ENCODE measurements at regions not wholly inside any gene's neighbourhood (a gene's known extent, or its start where the extent isn't known, plus 50 kb on each side); places are given as distances from the start of the nearest gene placed in this dataset.

DNA sequence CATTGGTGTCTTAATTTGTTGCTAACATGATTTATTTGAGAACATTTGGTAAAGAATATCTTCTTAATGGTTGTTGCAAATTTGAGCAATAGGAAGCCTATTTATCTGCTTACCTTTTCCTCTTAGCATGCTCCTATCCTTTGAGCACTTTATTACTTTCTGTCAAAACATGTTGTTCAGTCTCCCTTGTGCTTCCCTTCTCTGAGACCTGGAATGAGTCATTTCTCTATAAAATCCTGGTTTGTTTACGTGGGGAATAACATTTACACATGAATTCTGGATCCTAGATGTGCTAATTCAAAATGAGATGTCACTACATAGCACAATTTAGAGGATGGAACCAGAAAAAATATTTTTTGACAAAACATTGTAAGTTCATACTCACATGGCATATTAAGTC is 844.0 kb upstream of the LRFN5 start:
- Histone ChIP-seq H3K9me3 (no peaks in the 10 kb centered on the region), H3K27ac (no peak overlapping the region), H3K27me3 (no peaks in the 10 kb centered on the region), H3K4me3 (no peak overlapping the region), H3K36me3 (no peaks in the 10 kb centered on the region), H3K4me1 (no peaks in the 10 kb centered on the region)
- DNase-seq (no peak), ATAC-seq (no peak), FAIRE-seq (no peak)
- intact Hi-C loops (cut with DNase I) = no loop called here
- TF ChIP-seq, protein P1, sequence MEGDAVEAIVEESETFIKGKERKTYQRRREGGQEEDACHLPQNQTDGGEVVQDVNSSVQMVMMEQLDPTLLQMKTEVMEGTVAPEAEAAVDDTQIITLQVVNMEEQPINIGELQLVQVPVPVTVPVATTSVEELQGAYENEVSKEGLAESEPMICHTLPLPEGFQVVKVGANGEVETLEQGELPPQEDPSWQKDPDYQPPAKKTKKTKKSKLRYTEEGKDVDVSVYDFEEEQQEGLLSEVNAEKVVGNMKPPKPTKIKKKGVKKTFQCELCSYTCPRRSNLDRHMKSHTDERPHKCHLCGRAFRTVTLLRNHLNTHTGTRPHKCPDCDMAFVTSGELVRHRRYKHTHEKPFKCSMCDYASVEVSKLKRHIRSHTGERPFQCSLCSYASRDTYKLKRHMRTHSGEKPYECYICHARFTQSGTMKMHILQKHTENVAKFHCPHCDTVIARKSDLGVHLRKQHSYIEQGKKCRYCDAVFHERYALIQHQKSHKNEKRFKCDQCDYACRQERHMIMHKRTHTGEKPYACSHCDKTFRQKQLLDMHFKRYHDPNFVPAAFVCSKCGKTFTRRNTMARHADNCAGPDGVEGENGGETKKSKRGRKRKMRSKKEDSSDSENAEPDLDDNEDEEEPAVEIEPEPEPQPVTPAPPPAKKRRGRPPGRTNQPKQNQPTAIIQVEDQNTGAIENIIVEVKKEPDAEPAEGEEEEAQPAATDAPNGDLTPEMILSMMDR (IDR thresholded peaks at IDR 0.05) = no peak
- WGBS, 2 donors = 39 to 44% methylated on average over 1 of the region's 1 CpG

DNA sequence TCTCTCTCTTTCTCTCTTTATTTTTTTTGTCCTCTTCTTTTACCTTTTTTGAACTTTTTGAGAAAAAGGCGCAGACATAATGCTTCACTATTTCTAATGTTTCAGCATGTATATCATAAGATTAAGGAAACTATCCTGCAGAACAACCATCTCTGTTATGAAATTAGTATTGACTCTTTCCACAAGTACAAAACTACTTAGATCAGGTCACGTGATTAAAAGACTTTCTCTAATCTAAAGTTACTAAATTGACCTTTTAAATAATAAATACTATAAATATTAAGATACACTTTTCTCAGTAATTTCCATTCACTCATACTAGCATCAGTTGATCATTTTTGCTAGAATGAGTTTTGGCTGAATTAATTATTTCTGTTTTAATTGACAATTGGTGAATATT is 844.5 kb upstream of the LRFN5 start:
- DNase-seq (no peak), FAIRE-seq (no peak), ATAC-seq (no peak)
- H3K9me3 ChIP-seq = no peaks in the 10 kb centered on the region
- no peaks in the 10 kb centered on the region for H3K27me3 ChIP-seq
- no peaks in the 10 kb centered on the region for H3K36me3 ChIP-seq
- no peaks in the 10 kb centered on the region for H3K4me1 ChIP-seq
- TF ChIP-seq, protein P1 (IDR thresholded peaks at IDR 0.05) = no peak
- intact Hi-C loops (cut with DNase I) = no loop called here
- no peak overlapping the region for H3K27ac ChIP-seq
- 41 to 57% methylated on average over 2 of the region's 2 CpGs for WGBS, 2 donors
- H3K4me3 ChIP-seq = no peak overlapping the region

DNA sequence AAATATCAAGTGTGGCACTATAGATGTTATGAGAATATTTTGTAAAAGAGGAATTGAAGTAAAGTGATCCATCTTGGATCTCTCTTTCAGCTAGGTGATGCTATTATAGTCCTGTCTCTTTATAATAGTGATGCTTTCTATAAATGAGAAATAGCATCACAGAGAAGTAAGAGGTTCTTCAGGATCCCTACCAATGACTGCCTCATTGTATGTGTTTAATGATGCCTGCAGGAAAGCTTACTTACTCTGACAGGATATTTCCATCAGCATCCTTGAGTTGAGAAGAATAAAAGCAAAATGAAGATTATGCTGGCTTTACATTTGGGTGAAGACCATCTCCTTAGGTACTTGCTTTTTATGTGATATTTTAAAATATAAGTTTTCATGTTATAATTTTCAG is 846.0 kb upstream of the LRFN5 start:
- H3K9me3 ChIP-seq = no peaks in the 10 kb centered on the region

DNA sequence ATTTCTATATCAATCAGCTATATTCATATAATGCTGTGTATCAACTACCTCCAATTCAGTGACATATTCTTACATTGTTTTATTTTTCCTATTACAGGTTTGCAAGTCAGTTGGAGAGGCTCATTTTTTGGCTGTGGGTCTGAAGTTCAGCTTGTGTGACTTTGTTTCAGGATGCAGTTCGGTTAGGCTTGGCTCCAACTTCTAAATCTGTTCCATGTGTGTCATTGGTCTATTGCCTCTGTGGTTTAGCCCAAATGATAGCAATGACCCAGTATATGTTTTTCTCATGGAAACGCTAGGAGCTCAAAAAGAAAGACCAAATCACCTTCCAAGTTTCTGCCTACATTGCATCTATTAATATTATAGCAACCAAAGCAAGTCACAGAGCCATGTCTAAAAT is 848.6 kb upstream of the LRFN5 start:
- ATAC-seq = no peak
- Histone ChIP-seq H3K36me3 (no peaks in the 10 kb centered on the region), H3K27ac (no peak overlapping the region), H3K4me3 (no peak overlapping the region), H3K9me3 (no peaks in the 10 kb centered on the region), H3K4me1 (no peaks in the 10 kb centered on the region), H3K27me3 (no peaks in the 10 kb centered on the region)
- TF ChIP-seq, protein P1 (IDR thresholded peaks at IDR 0.05) = no peak
- WGBS, 2 donors = 37 to 54% methylated on average over 2 of the region's 2 CpGs
- no peak for FAIRE-seq
- no peak for DNase-seq
- intact Hi-C loops (cut with DNase I) = no loop called here

More for the DNA sequence above, 846.0 kb upstream of the LRFN5 start:
- no peak for FAIRE-seq
- no peak for ATAC-seq
- TF ChIP-seq, protein P1 (IDR thresholded peaks at IDR 0.05) = no peak
- no peak for DNase-seq
- Histone ChIP-seq H3K36me3 (no peaks in the 10 kb centered on the region), H3K4me3 (no peak overlapping the region), H3K27ac (no peak overlapping the region), H3K27me3 (no peaks in the 10 kb centered on the region), H3K4me1 (no peaks in the 10 kb centered on the region)
- intact Hi-C loops (cut with DNase I) = no loop called here

DNA sequence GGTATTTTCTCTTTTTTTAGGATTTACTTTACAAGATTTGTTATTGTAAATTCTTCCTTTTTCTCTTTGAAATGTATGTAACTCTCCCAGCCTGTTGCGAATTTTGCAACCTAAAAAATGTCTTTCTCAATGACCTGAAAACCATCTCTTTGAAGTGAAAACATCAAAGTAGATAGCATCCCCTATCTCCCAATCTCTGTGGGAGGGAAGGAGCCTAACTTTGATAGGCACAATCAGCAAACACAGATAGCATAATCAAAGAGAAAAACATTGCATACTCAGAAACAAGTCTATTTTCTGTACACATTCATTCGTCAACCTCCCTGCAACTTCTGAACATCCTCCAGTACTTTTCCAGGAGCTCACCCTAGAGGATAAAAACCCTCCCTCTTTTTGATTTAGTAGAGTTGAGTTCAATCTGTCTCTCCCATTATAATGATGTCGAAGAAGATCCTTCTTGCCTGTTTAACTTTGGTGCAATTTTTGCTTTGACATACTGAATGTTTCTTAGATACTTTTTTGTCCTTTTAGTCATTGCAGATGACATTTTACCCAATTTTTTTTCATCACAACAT is 849.2 kb upstream of the LRFN5 start:
- no peak for DNase-seq
- WGBS, 2 donors = 27 to 38% methylated on average over 3 of the region's 3 CpGs
- no peak for FAIRE-seq
- Histone ChIP-seq H3K4me1 (no peaks in the 10 kb centered on the region), H3K9me3 (no peaks in the 10 kb centered on the region), H3K27me3 (no peaks in the 10 kb centered on the region), H3K4me3 (no peak overlapping the region), H3K36me3 (no peaks in the 10 kb centered on the region), H3K27ac (no peak overlapping the region)
- TF ChIP-seq, protein P1 (IDR thresholded peaks at IDR 0.05) = no peak
- intact Hi-C loops (cut with DNase I) = no loop called here
- no peak for ATAC-seq

All from pancreas (tissue), 10 donors.